H1 (cell line): ENCODE measurements at regions not wholly inside any gene's neighbourhood (a gene's known extent, or its start where the extent isn't known, plus 50 kb on each side); places are given as distances from the start of the nearest gene placed in this dataset.

Experiments
- CTCF ChIA-PET: fragments of 300-600 bp; sonication (Branson Sonifier 250); formaldehyde crosslinking; loops from one replicate; lab custom pipeline; 2021; ENCODE audit not compliant: partially characterized antibody; lab: Charles Lee
- POLR2A ChIA-PET: fragments of 300-600 bp; sonication (Branson Sonifier 250); formaldehyde crosslinking; loops from one replicate; lab custom pipeline; 2021; ENCODE audit warnings: inconsistent platforms; ENCODE audit not compliant: partially characterized antibody; lab: Charles Lee
- DNase-seq, 2 experiments: peaks; one replicate each; pipeline versions ENCODE4 v3.0.0 to v3.0.0-alpha.2; 2010 to 2022; ENCODE audit warnings: low spot score in 2 of 2, low read depth in 1 of 2, mixed read lengths in 1 of 2
- FAIRE-seq: peaks from 2 replicates; lab custom pipeline; 2011; peaks lifted over from hg19 to GRCh38; lab: Jason Lieb, UNC
- H2AFZ ChIP-seq: 2 replicates; pipeline ENCODE4 v1.8.1; 2012; ENCODE audit warnings: low read length, inconsistent platforms
- H2AK5ac ChIP-seq: 2 replicates; pipeline ENCODE4 v1.6.1; 2013; ENCODE audit warnings: low read depth, low read length
- H2BK120ac ChIP-seq: replicated peaks from 2 replicates; pipeline ENCODE3; 2013; ENCODE audit warnings: low read depth, low read length, inconsistent platforms
- H2BK12ac ChIP-seq: 2 replicates; pipeline ENCODE4 v1.6.1; 2013; ENCODE audit warnings: low read depth, low read length
- H2BK15ac ChIP-seq: 2 replicates; pipeline ENCODE4 v1.6.1; 2013; ENCODE audit warnings: low read length
- H2BK20ac ChIP-seq: 2 replicates; pipeline ENCODE4 v1.6.1; 2013; ENCODE audit warnings: low read length
- H2BK5ac ChIP-seq: 2 replicates; pipeline ENCODE4 v1.6.1; 2013; ENCODE audit warnings: low read depth, low read length
- H3K14ac ChIP-seq: 2 replicates; pipeline ENCODE4 v1.6.1; 2013; ENCODE audit warnings: inconsistent platforms; ENCODE audit not compliant: insufficient read length
- H3K18ac ChIP-seq: 2 replicates; pipeline ENCODE4 v1.6.1; 2013; ENCODE audit warnings: low read length; ENCODE audit errors: extremely low read depth
- H3K23ac ChIP-seq: 2 replicates; pipeline ENCODE4 v1.6.1; 2013; ENCODE audit warnings: inconsistent platforms; ENCODE audit not compliant: insufficient read length
- H3K23me2 ChIP-seq: 2 replicates; pipeline ENCODE4 v1.6.1; 2013; ENCODE audit warnings: low read depth, low read length
- H3K27ac ChIP-seq: 2 replicates; pipeline ENCODE4 v1.6.1; 2011; ENCODE audit warnings: low read depth, low read length, inconsistent platforms
- H3K27me3 ChIP-seq, 4 experiments: replicated peaks in 1 of 4; 1 replicate in 1 of 4; 2 replicates in 3 of 4; pipeline versions ENCODE4 v1.6.1 to v1.8.1; 2011 to 2013; ENCODE audit warnings: low read length in 3 of 4, mild to moderate bottlenecking in 3 of 4, inconsistent platforms in 2 of 4, mixed read lengths in 2 of 4, moderate library complexity in 1 of 4; ENCODE audit not compliant: control insufficient read depth in 3 of 4, insufficient read depth in 3 of 4; ENCODE audit errors: extremely low read depth in 1 of 4
- H3K36me3 ChIP-seq, 4 experiments: 2 replicates each; pipeline versions ENCODE4 v1.6.1 to v1.8.1; 2011 to 2013; ENCODE audit warnings: mild to moderate bottlenecking in 4 of 4, low read length in 3 of 4, moderate library complexity in 2 of 4, control low read depth in 1 of 4, inconsistent platforms in 1 of 4; ENCODE audit not compliant: insufficient read depth in 4 of 4, control insufficient read depth in 2 of 4
- H3K4ac ChIP-seq: replicated peaks from 2 replicates; pipeline ENCODE3; 2013; ENCODE audit warnings: low read length, low read depth, mixed read lengths, inconsistent platforms; ENCODE audit not compliant: insufficient read length
- H3K4me1 ChIP-seq, 4 experiments: replicated peaks in 1 of 4; 1 replicate in 1 of 4; 2 replicates in 3 of 4; pipeline versions ENCODE4 v1.6.1 to v1.8.1; 2011 to 2013; ENCODE audit warnings: low read length in 3 of 4, inconsistent platforms in 2 of 4, mixed read lengths in 1 of 4; ENCODE audit not compliant: insufficient read depth in 4 of 4, control insufficient read depth in 3 of 4
- H3K4me2 ChIP-seq, 2 experiments: 2 replicates each; pipeline versions ENCODE4 v1.6.1 to v1.8.1; 2011 to 2013; ENCODE audit warnings: low read depth in 2 of 2, low read length in 2 of 2, control low read depth in 1 of 2, inconsistent platforms in 1 of 2, mild to moderate bottlenecking in 1 of 2; ENCODE audit not compliant: insufficient read depth in 1 of 2
- H3K4me3 ChIP-seq, 4 experiments: fragments of 200-600, 300-600 bp in 1 of 4; sonication (generic), shearing (Covaris generic), sonication (Bioruptor Twin) in 1 of 4; 2 replicates each; pipeline versions ENCODE4 v1.5.1 to v1.8.1; 2011 to 2016; ENCODE audit warnings: low read length in 4 of 4, low read depth in 3 of 4, control low read depth in 2 of 4, inconsistent platforms in 2 of 4, mild to moderate bottlenecking in 2 of 4, mixed read lengths in 1 of 4, moderate library complexity in 1 of 4; ENCODE audit not compliant: insufficient read depth in 2 of 4; ENCODE audit errors: extremely low read depth in 1 of 4
- H3K56ac ChIP-seq: replicated peaks from 2 replicates; pipeline ENCODE3; 2013; ENCODE audit warnings: low read depth, mild to moderate bottlenecking, mixed read lengths, low read length, inconsistent platforms; ENCODE audit not compliant: insufficient read length
- H3K79me1 ChIP-seq: 2 replicates; pipeline ENCODE4 v1.6.1; 2013; ENCODE audit warnings: low read depth, low read length, control low read depth
- H3K79me2 ChIP-seq, 2 experiments: 2 replicates each; pipeline versions ENCODE4 v1.6.1 to v1.8.1; 2012 to 2013; ENCODE audit warnings: low read length in 2 of 2, mild to moderate bottlenecking in 2 of 2, inconsistent platforms in 1 of 2; ENCODE audit not compliant: insufficient read depth in 2 of 2, control insufficient read depth in 1 of 2
- H3K9ac ChIP-seq, 4 experiments: replicated peaks in 1 of 4; 1 replicate in 1 of 4; 2 replicates in 3 of 4; pipeline versions ENCODE4 v1.6.1 to v1.8.1; 2011 to 2013; ENCODE audit warnings: low read depth in 3 of 4, low read length in 3 of 4, control low read depth in 2 of 4, mild to moderate bottlenecking in 2 of 4, moderate library complexity in 2 of 4, inconsistent platforms in 1 of 4; ENCODE audit errors: extremely low read depth in 1 of 4
- H3K9me3 ChIP-seq, 2 experiments: 2 replicates each; pipeline versions ENCODE4 v1.6.1 to v1.8.1; 2012 to 2013; ENCODE audit warnings: mild to moderate bottlenecking in 2 of 2, moderate library complexity in 2 of 2, control low read depth in 1 of 2, inconsistent platforms in 1 of 2, low read depth in 1 of 2, low read length in 1 of 2, mixed read lengths in 1 of 2; ENCODE audit not compliant: insufficient read depth in 2 of 2
- H4K20me1 ChIP-seq, 2 experiments: replicated peaks in 1 of 2; 2 replicates each; pipeline versions ENCODE3 to v1.8.1; 2011 to 2013; ENCODE audit warnings: inconsistent platforms in 2 of 2, low read length in 2 of 2, mild to moderate bottlenecking in 1 of 2; ENCODE audit not compliant: insufficient read depth in 2 of 2, control insufficient read depth in 1 of 2
- H4K5ac ChIP-seq: 2 replicates; pipeline ENCODE4 v1.6.1; 2013; ENCODE audit warnings: low read length, low read depth, mixed read lengths, inconsistent platforms; ENCODE audit not compliant: insufficient read length
- H4K8ac ChIP-seq: 2 replicates; pipeline ENCODE4 v1.8.0; 2013; ENCODE audit warnings: mild to moderate bottlenecking, moderate library complexity, low read length, inconsistent platforms; ENCODE audit not compliant: insufficient read depth; ENCODE audit errors: extremely low read depth
- H4K91ac ChIP-seq: replicated peaks from 2 replicates; pipeline ENCODE3; 2013; ENCODE audit warnings: low read length, mixed read lengths, inconsistent platforms; ENCODE audit not compliant: insufficient read length
- ATF3 ChIP-seq: IDR thresholded peaks from 2 replicates; pipeline ENCODE4 v1.6.1; 2011; ENCODE audit warnings: low read depth, mild to moderate bottlenecking, low read length; ENCODE audit not compliant: insufficient read depth
- BRCA1 ChIP-seq: IDR thresholded peaks from 2 replicates; pipeline ENCODE4 v1.6.1; 2012; ENCODE audit warnings: low read depth, low read length, improper control_type of control experiment
- CEBPB ChIP-seq: IDR thresholded peaks from 2 replicates; pipeline ENCODE4 v1.6.1; 2012; ENCODE audit warnings: low read depth, low read length
- FOSL1 ChIP-seq: IDR thresholded peaks from 2 replicates; pipeline ENCODE4 v1.6.1; 2011; ENCODE audit warnings: mild to moderate bottlenecking, low read depth, low read length, moderate library complexity; ENCODE audit not compliant: insufficient read depth
- JUND ChIP-seq: IDR thresholded peaks from 2 replicates; pipeline ENCODE4 v1.6.1; 2011; ENCODE audit warnings: mild to moderate bottlenecking, improper control_type of control experiment, low read length
- KDM1A ChIP-seq: fragments of 200-600, 300-600 bp; sonication (generic); IDR thresholded peaks from 2 replicates; pipeline ENCODE4 v1.7.1; 2016; ENCODE audit warnings: mild to moderate bottlenecking, low read length, borderline replicate concordance
- POLR2AphosphoS5 ChIP-seq: IDR thresholded peaks from 2 replicates; pipeline ENCODE4 v1.6.1; 2011; ENCODE audit warnings: low read depth, low read length
- POU5F1 ChIP-seq: IDR thresholded peaks from 2 replicates; pipeline ENCODE4 v1.6.1; 2011; ENCODE audit warnings: low read depth, mild to moderate bottlenecking, low read length, moderate library complexity
- SP1 ChIP-seq: IDR thresholded peaks from 2 replicates; pipeline ENCODE4 v1.6.1; 2011; ENCODE audit warnings: low read depth, low read length
- TAF1 ChIP-seq: IDR thresholded peaks from 2 replicates; pipeline ENCODE4 v1.6.1; 2011; ENCODE audit warnings: mild to moderate bottlenecking, low read depth, low read length
- TAF7 ChIP-seq: optimal IDR thresholded peaks from 2 replicates; pipeline ENCODE3; 2011; ENCODE audit warnings: low read depth, mild to moderate bottlenecking, inconsistent platforms, low read length, moderate library complexity, borderline replicate concordance

DNA sequence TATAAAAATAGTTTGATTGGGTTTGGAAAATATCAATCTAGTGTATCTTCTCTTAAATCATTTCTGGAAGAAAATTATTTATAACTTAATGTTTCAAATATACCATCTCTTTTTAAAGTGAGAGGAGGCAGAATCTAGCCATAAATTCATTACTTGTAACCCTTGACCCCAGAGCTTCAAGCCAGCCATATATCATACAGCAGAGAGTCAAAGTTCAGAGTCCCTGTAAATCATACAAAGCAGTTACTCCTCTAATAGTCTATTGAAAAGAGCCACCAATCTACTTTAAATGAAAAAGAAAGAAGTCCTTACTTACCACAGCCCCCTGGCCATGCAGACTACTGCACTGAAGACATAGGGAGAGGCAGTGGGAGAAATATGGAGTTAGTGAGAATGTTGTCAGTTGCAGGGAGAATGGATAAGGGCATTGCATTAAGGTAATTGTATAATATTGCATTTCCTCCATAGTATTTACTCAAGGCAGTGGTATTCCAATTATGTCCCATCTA lies 229.5 kb downstream of the NKX6-1 start:
- H4K91ac ChIP-seq, result no peak overlapping the region
- no peak overlapping the region for H4K5ac ChIP-seq
- no peak overlapping the region for H3K4me3 ChIP-seq
- H3K4me1 ChIP-seq, result no peaks in the 10 kb centered on the region
- no peak for TF ChIP-seq TAF1
- no peak for TF ChIP-seq ATF3
- no peak for TF ChIP-seq CEBPB
- no peak for TF ChIP-seq POU5F1
- no peak for TF ChIP-seq JUND
- TF ChIP-seq FOSL1, result no peak
- TF ChIP-seq KDM1A, result no peak
- TF ChIP-seq SP1, result no peak
- TF ChIP-seq BRCA1, result no peak
- TF ChIP-seq POLR2AphosphoS5, result no peak
- no peak for TF ChIP-seq TAF7
- CTCF ChIA-PET, result interaction anchor here (1.6 to 2.2 kb wide), 2 partner anchors 10 to 214 kb away, joined by 4 to 9 read pairs; no protein-coding TSS in a partner anchor
- H2BK15ac ChIP-seq, result no peak overlapping the region
- no peak overlapping the region for H2BK5ac ChIP-seq
- DNase-seq, result no peak
- no peaks in the 10 kb centered on the region for H3K79me1 ChIP-seq
- no peak overlapping the region for H3K9ac ChIP-seq
- H3K14ac ChIP-seq, result no peak overlapping the region
- H3K79me2 ChIP-seq, result no peaks in the 10 kb centered on the region
- H3K23me2 ChIP-seq, result no peaks in the 10 kb centered on the region
- H2AFZ ChIP-seq, result no peak overlapping the region
- no peak overlapping the region for H4K8ac ChIP-seq
- no peaks in the 10 kb centered on the region for H3K9me3 ChIP-seq
- no peaks in the 10 kb centered on the region for H3K36me3 ChIP-seq
- H2BK120ac ChIP-seq, result no peak overlapping the region
- no peaks in the 10 kb centered on the region for H4K20me1 ChIP-seq
- no peak overlapping the region for H2BK12ac ChIP-seq
- FAIRE-seq, result no peak
- no peak overlapping the region for H3K18ac ChIP-seq
- H2AK5ac ChIP-seq, result no peak overlapping the region
- H3K23ac ChIP-seq, result no peak overlapping the region
- H3K27ac ChIP-seq, result no peak overlapping the region
- H3K4ac ChIP-seq, result no peak overlapping the region
- POLR2A ChIA-PET, result no interaction called here
- no peaks in the 10 kb centered on the region for H3K27me3 ChIP-seq
- H3K4me2 ChIP-seq, result no peak overlapping the region
- no peak overlapping the region for H2BK20ac ChIP-seq
- H3K56ac ChIP-seq, result no peak overlapping the region
